ENCODE measurements at regions not wholly inside any gene's neighbourhood (a gene's known extent, or its start where the extent isn't known, plus 50 kb on each side); places are given as distances from the start of the nearest gene placed in this dataset.

- TF ChIP-seq CTCF (IDR thresholded peaks at IDR 0.05): no peak
- no peak for TF ChIP-seq POLR2A (IDR thresholded peaks at IDR 0.05)
- no peak for TF ChIP-seq POLR2AphosphoS5 (IDR thresholded peaks at IDR 0.05; ENCODE audit: insufficient read depth in 1 of 2, low read depth in 1 of 2)
These were observed 355.5 kb downstream of the CDC14C start for GRCh38 chr7:49279891-49280290.
